Astrocyte (in vitro differentiated cells and primary cell): ENCODE measurements at regions not wholly inside any gene's neighbourhood (a gene's known extent, or its start where the extent isn't known, plus 50 kb on each side); places are given as distances from the start of the nearest gene placed in this dataset.

Experiments
- DNase-seq: peaks from one replicate; pipeline ENCODE4 v3.0.0-alpha.2; 2010; ENCODE audit warnings: low read depth
- FAIRE-seq: peaks from 2 replicates; lab custom pipeline; 2011; peaks lifted over from hg19 to GRCh38; lab: Jason Lieb, UNC
- H2AFZ ChIP-seq: 2 replicates; pipeline ENCODE4 v1.6.0; 2012; ENCODE audit warnings: low read depth, low read length, inconsistent platforms
- H3K27ac ChIP-seq: 2 replicates; pipeline ENCODE4 v1.5.1; 2011; ENCODE audit warnings: low read depth, low read length, inconsistent platforms
- H3K27me3 ChIP-seq: 2 replicates; pipeline ENCODE4 v1.6.0; 2011; ENCODE audit warnings: low read length, inconsistent platforms; ENCODE audit not compliant: insufficient read depth
- H3K36me3 ChIP-seq: 2 replicates; pipeline ENCODE4 v1.5.1; 2011; ENCODE audit warnings: low read length, inconsistent platforms; ENCODE audit not compliant: insufficient read depth
- H3K4me1 ChIP-seq: 2 replicates; pipeline ENCODE4 v1.5.1; 2011; ENCODE audit warnings: low read length, inconsistent platforms; ENCODE audit not compliant: insufficient read depth
- H3K4me2 ChIP-seq: 2 replicates; pipeline ENCODE4 v1.6.0; 2012; ENCODE audit warnings: low read length, inconsistent platforms
- H3K4me3 ChIP-seq: 2 replicates; pipeline ENCODE4 v1.5.1; 2011; ENCODE audit warnings: low read depth, mild to moderate bottlenecking, low read length, inconsistent platforms; ENCODE audit not compliant: insufficient read depth
- H3K79me2 ChIP-seq: 2 replicates; pipeline ENCODE4 v1.6.0; 2012; ENCODE audit warnings: mild to moderate bottlenecking, low read length, inconsistent platforms; ENCODE audit not compliant: insufficient read depth
- H3K9ac ChIP-seq: 2 replicates; pipeline ENCODE4 v1.6.0; 2012; ENCODE audit warnings: mild to moderate bottlenecking, low read length, inconsistent platforms
- H3K9me3 ChIP-seq: 2 replicates; pipeline ENCODE4 v1.5.1; 2012; ENCODE audit warnings: low read depth, mild to moderate bottlenecking, low read length, inconsistent platforms; ENCODE audit not compliant: insufficient read depth
- H4K20me1 ChIP-seq: 2 replicates; pipeline ENCODE4 v1.6.0; 2012; ENCODE audit warnings: low read length, inconsistent platforms; ENCODE audit not compliant: insufficient read depth
- H3K27ac Mint-ChIP-seq: one replicate; pipeline ENCODE4 v1.8.0; 2021; ENCODE audit warnings: mild to moderate bottlenecking, mixed read lengths; ENCODE audit not compliant: unreplicated experiment
- H3K27me3 Mint-ChIP-seq: one replicate; pipeline ENCODE4 v1.8.0; 2021; ENCODE audit warnings: low read depth, mixed read lengths; ENCODE audit not compliant: unreplicated experiment
- H3K36me3 Mint-ChIP-seq: one replicate; pipeline ENCODE4 v1.8.0; 2021; ENCODE audit warnings: low read depth, mixed read lengths; ENCODE audit not compliant: unreplicated experiment
- H3K4me1 Mint-ChIP-seq: one replicate; pipeline ENCODE4 v1.8.0; 2021; ENCODE audit warnings: low read depth, mixed read lengths; ENCODE audit not compliant: unreplicated experiment
- H3K4me3 Mint-ChIP-seq: one replicate; pipeline ENCODE4 v1.8.0; 2021; ENCODE audit warnings: mild to moderate bottlenecking, moderate library complexity, mixed read lengths; ENCODE audit not compliant: unreplicated experiment
- H3K9me3 Mint-ChIP-seq: one replicate; pipeline ENCODE4 v1.8.0; 2021; ENCODE audit warnings: mild to moderate bottlenecking, mixed read lengths; ENCODE audit not compliant: unreplicated experiment
- CTCF ChIP-seq: IDR thresholded peaks from 2 replicates; pipeline ENCODE4 v1.5.1; 2011; ENCODE audit warnings: low read depth, mild to moderate bottlenecking, inconsistent platforms, low read length, moderate library complexity; ENCODE audit not compliant: insufficient read depth
- EZH2 ChIP-seq: IDR thresholded peaks from 2 replicates; pipeline ENCODE4 v1.6.1; 2012; ENCODE audit warnings: mild to moderate bottlenecking, low read length, inconsistent platforms; ENCODE audit not compliant: insufficient read depth

- TF ChIP-seq CTCF: no peak
- TF ChIP-seq EZH2: no peak
- Histone ChIP-seq H3K79me2 (no peaks in the 10 kb centered on the region), H3K36me3 (no peaks in the 10 kb centered on the region), H4K20me1 (no peaks in the 10 kb centered on the region), H3K27me3 (no peaks in the 10 kb centered on the region), H3K4me3 (no peak overlapping the region), H3K9ac (no peak overlapping the region), H3K4me1 (no peaks in the 10 kb centered on the region), H3K4me2 (no peak overlapping the region), H3K9me3 (no peaks in the 10 kb centered on the region), H2AFZ (no peak overlapping the region), H3K27ac (no peak overlapping the region)
- Mint-ChIP-seq H3K4me1 (no peaks in the 10 kb centered on the region), H3K27me3 (no peaks in the 10 kb centered on the region), H3K36me3 (no peaks in the 10 kb centered on the region), H3K27ac (no peak overlapping the region), H3K4me3 (no peak overlapping the region), H3K9me3 (no peaks in the 10 kb centered on the region)
- DNase-seq: no peak
- peak; percentile 68 for FAIRE-seq
Measured at GRCh38 chrX:141320801-141321200, 78.5 kb upstream of the SPANXC start.

- FAIRE-seq (no peak), DNase-seq (peak; percentile 21)
- no peak overlapping the region for H3K4me3 ChIP-seq
- no peak overlapping the region for H2AFZ ChIP-seq
- no peak overlapping the region for H3K4me2 ChIP-seq
- H3K79me2 ChIP-seq: no peaks in the 10 kb centered on the region
- H3K36me3 Mint-ChIP-seq: no peaks in the 10 kb centered on the region
- H3K4me1 Mint-ChIP-seq: no peaks in the 10 kb centered on the region
- no peak for TF ChIP-seq CTCF
- TF ChIP-seq EZH2: no peak
- H3K9me3 ChIP-seq: no peaks in the 10 kb centered on the region
- H3K27ac ChIP-seq: no peak overlapping the region
- no peak overlapping the region for H3K4me3 Mint-ChIP-seq
- no peak overlapping the region for H3K27ac Mint-ChIP-seq
- no peaks in the 10 kb centered on the region for H4K20me1 ChIP-seq
- no peaks in the 10 kb centered on the region for H3K27me3 Mint-ChIP-seq
- no peaks in the 10 kb centered on the region for H3K27me3 ChIP-seq
- H3K36me3 ChIP-seq: no peaks in the 10 kb centered on the region
- H3K4me1 ChIP-seq: no peaks in the 10 kb centered on the region
- no peak overlapping the region for H3K9ac ChIP-seq
- H3K9me3 Mint-ChIP-seq: no peaks in the 10 kb centered on the region
Measured at GRCh38 chrX:141314441-141314840, 72.1 kb upstream of the SPANXC start.

GRCh38 chrX:141301017-141301416 lies 58.7 kb upstream of the SPANXC start:
- Histone ChIP-seq H3K79me2 (no peaks in the 10 kb centered on the region), H3K9ac (no peak overlapping the region), H3K27ac (no peak overlapping the region), H3K36me3 (no peaks in the 10 kb centered on the region), H4K20me1 (no peaks in the 10 kb centered on the region), H3K9me3 (no peaks in the 10 kb centered on the region), H3K4me3 (no peak overlapping the region), H3K4me2 (no peak overlapping the region), H3K4me1 (no peaks in the 10 kb centered on the region), H2AFZ (no peak overlapping the region), H3K27me3 (no peaks in the 10 kb centered on the region)
- no peak overlapping the region for H3K27ac Mint-ChIP-seq
- H3K4me1 Mint-ChIP-seq: no peaks in the 10 kb centered on the region
- H3K27me3 Mint-ChIP-seq: no peaks in the 10 kb centered on the region
- H3K9me3 Mint-ChIP-seq: no peaks in the 10 kb centered on the region
- peak; percentile 5 for FAIRE-seq
- DNase-seq: no peak
- no peaks in the 10 kb centered on the region for H3K36me3 Mint-ChIP-seq
- TF ChIP-seq CTCF (no peak), EZH2 (no peak)
- no peak overlapping the region for H3K4me3 Mint-ChIP-seq
